CD4-positive, alpha-beta T cell treated with Interleukin-4 for 4 hours (primary cell): ENCODE measurements at regions not wholly inside any gene's neighbourhood (a gene's known extent, or its start where the extent isn't known, plus 50 kb on each side); places are given as distances from the start of the nearest gene placed in this dataset.

Experiments used
- DNase-seq: peaks from one replicate; pipeline ENCODE4 v3.0.0-alpha.2; 2020

GRCh38 chr17:15177343-15177742, 87.8 kb downstream of the PMP22 start:
- DNase-seq = no peak

DNA sequence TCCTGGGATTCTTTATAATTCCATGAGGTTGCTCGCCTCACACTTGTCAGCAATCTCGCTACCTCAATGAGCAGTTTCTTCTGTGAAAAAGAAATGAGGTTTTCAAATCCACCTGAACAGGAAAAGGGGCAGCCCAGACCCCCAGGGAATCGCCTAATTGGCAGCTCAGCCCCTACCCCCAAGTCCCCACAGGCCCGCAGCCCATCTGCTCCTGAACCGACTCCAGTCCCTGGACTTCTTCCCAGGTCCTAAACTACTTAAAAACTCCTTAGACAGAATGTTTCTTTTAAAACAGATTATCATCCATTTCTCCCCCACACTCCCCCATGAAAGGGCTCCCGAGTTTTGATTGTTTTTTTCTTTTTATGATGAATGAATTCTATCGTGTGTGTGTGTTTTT, 89.8 kb downstream of the PMP22 start:
- no peak for DNase-seq

DNA sequence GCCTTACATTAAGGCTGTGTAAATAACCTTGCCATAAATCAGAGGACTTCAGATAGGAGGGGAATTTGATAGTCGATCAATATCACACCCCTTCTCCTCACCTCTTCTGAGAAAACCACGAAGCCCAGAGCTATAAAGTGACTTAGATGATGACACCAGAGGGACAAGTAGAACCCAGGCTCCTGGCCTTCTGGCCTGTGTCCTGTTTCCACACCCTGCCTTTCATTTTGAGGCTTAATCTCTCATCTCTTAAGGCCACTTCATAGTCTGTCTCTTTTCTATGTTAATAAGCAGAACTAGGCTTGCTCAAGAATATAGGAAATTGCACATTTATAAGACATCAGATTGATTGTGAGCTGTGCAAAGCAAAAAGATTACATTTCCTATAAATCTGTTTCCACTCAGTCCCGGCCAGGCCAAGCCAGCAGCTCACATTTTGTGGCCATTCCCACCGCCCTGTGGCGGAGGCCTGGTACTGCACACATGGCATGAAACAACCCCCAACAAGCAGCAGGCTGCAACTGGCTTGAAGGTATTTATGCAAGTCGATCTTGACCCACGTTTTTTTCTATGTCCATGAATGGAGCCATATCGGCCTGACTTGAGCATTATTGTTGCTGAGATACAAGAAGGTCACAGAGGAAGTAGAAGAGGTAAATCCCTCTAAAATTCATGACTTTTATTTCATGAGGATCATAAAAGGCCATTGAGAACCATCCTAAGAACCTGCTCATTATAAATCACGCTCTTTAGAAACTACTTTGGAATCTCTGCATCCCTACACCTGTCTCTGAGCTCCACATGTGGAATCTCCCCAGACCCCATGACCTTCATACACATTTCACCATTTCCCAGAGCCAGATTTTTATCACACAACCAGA, 93.7 kb downstream of the PMP22 start:
- DNase-seq = peak; percentile 2

- no peak for DNase-seq
Measured at GRCh38 chr17:15169676-15170075, 95.5 kb downstream of the PMP22 start.

GRCh38 chr17:15168379-15168778, 96.7 kb downstream of the PMP22 start:
- no peak for DNase-seq

GRCh38 chr17:15161395-15161794, 103.7 kb downstream of the PMP22 start:
- DNase-seq = no peak

DNA sequence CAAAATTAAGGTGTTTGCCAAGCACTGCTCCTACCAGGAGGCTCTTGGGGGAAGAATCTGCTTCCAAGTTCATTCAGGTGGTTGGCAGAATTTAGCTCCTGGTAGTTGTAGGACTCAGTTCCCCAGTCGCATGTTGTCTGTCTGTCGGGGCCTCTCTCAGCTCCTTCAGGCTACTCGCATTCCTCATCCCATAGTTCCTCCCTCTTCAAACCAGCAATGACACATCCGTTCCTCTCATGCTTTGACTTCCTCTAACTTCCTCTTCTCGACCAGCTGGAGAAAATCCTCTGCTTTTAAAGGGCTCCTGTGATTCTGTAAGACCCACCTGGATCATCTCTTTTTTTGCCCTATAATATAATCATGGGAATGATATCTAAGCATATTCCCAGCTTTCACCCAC, 108.1 kb downstream of the PMP22 start:
- no peak for DNase-seq

DNA sequence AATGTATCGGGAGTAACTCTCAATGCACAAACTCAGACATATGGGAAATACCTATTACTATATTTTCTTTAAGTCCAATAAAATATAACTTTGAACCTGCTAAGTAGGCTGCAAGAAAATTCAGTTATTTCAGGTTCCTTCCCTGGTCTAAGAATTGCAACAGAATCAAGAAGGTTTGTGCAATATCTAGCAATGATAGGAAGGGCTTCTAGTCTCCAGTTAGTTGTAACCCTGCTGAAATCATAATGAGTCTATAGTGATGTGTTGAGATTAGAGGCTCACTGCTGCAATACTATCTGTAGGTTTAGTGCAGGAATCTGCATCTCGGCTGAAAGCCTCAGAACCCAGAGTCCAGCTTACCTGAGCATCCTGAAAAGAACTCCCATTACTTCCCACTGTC, 110.5 kb downstream of the PMP22 start:
- no peak for DNase-seq

DNA sequence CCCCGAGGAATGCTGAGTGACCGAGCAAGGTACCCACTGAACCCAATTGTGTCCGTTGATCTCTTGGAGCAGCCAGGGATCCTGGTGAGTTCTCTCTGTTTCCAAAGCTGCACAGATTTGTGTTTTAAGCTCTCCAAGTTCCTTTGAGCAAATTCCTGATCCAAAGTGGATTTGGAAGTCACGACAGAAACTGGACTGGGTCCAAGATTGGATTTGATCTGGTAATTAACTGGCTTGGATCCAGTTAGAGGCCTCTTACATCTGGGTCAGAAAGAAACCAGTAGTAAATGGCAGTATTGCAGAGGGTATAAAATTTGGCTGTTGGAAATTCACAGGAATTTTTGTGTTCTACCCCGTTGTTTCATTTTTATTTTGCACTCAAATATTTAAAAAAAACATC, 119.5 kb downstream of the PMP22 start:
- DNase-seq = no peak

DNA sequence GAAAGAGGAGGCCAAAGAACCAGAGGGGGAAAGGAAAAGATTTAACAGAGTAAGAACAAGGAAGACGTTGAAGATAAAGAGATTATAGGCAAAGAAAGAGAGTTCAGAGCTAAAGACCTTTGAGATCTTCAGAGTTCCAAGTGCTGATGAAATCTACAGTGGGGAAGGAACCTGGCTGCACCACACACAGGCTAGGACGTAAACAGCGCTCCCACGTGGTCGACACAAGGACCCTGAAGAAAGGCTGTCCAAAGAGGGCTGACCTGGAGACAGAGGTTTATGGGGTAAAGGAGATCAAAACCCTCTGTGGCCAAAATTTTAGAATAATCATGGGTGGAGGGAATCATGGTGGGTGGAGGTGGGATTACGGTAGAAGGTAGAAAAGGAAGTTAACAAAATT, 121.6 kb downstream of the PMP22 start:
- no peak for DNase-seq

GRCh38 chr17:15134363-15134762, 130.8 kb downstream of the PMP22 start:
- no peak for DNase-seq

DNA sequence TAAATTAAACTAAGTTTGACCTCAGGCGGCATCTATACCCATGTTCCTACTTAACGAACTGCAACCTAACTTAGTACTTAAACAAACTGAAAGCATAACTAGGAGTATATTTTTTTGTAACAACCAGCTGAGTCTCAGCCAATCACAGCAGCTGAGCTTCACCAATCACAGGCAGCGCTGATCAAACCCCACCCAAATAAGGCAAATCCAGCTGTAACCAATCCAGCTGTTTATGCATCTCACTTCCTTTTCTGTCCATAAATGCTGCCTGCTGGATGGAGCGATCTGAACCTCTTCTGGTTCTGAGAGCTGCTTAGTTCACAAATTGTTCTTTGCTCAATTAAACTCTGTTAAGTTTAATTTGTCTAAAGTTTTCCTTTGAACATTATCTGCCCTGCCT, 131.3 kb downstream of the PMP22 start:
- DNase-seq = no peak

DNA sequence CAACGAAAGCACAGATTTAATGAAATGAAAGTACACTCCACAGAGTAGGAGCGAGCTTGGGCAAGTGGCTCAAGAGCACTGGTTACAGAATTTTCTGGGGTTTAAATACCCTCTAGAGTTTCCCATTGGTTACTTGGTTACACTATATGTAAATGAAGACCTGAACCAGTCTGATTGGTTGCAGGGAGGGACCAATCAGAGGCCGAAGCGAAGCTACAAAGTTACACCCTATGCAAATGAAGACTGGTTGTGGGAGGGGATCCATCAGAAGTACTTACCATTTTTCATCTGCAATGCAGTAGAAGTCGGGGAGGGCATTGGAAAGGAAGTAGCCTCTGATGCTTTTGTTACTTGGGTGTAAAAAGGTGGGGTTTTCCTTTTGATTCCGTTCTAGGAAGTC, 132.0 kb downstream of the PMP22 start:
- DNase-seq = no peak

DNA sequence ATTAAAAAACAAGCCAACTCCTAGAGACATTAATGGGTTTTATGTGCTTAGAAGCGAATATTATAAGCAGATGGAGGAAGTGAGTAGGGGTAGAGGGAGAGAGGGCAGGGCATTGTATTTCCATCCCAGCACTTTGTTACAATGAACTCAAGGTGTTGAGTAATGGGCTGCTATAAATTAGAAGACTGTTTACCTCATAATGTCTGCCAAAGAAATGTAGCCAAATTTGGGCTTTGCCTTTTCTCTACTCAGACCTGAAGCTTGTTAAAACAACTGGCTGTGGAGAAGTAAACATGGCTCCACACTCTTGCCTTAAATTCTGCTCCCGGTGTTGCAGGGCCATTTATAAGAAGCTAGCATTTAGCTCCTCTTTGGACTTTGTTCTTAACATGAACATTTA, 134.7 kb downstream of the PMP22 start:
- no peak for DNase-seq

- no peak for DNase-seq
Measured at GRCh38 chr17:15129986-15130385, 135.1 kb downstream of the PMP22 start.

- DNase-seq = no peak
Measured at GRCh38 chr17:15124746-15125145, 140.4 kb downstream of the PMP22 start.

GRCh38 chr17:15124264-15124595, 140.9 kb downstream of the PMP22 start:
- DNase-seq = no peak

- DNase-seq = no peak
Measured at GRCh38 chr17:15123593-15124263, 141.4 kb downstream of the PMP22 start.

GRCh38 chr17:15122857-15123256, 142.3 kb downstream of the PMP22 start:
- DNase-seq = no peak

DNA sequence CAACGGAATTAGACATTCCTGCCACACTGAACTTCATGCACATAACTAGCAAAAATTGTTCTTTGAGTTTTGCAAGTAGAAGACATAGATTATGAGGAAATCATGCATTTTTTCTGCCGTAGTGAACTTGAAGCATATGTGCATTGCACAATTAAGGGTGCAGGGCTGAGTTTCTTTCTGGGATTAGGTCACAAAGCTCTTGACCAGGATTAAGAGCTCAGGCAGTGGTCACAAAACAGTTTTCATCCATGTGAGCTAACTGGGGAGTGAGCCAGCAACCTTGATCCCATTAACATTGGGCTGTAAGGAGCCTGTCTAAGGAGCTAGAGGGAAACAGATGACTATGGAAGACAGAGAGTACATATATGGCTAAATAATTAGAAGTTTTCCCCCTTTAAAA, 143.7 kb downstream of the PMP22 start:
- DNase-seq = no peak

GRCh38 chr17:15119968-15120367, 145.2 kb downstream of the PMP22 start:
- DNase-seq = no peak

- no peak for DNase-seq
Measured at GRCh38 chr17:15117239-15117638, 147.9 kb downstream of the PMP22 start.

DNA sequence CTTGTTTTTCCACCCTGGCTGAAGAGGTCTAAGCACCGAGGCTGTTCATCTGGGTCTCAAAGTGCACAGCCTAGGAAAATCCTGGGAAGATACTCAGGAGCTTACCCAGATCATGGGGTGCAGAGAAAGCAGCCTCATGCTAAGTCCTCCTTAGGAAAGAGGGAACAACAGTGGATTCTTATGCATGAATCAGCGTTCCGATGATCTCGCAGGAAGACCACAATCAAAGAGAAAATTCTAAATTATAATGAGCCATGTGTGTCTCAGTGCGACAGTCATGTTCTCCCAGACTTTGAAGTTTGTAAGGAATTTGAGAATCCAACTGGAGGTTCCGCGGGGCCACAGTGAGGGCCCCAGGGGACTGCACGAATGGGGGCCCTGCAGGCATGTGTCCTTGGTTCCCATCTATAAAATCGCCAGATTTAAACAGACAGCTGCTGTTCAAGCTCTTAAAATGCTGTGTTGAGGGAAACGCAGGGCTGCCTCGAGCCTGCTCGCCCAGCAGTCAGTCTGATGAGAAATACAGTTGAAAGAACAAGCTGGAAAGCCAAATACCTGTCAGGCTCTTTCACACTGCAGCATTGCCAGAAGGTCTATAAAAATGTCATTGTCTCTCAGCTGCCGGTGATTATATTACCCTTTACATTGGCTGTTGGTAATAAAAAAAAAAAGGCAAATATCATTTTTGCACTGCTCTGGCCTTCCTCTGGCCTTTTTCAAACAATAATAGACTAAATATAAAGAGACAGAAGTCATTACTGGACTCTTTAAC, 152.1 kb downstream of the PMP22 start:
- DNase-seq = no peak

DNA sequence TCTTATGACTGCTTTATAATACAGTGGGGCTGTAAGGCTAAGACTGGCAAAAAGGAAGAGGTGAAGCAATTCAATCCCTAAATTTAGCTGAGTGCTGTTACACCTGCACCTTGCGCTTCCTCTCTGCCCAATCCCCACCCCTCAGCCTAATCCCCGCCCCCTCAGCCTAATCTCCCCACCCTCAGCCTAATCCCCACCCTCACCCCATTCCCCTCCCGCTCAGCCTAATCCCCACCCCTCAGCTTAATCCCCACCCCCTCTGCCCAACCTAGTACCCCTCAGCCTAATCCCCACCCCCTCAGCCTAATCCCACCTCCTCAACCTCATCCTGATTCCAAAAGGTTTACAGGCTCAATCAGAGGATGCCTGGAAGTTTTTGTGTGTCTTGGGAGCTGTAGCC, 155.5 kb downstream of the PMP22 start:
- no peak for DNase-seq
